HL-60 (cell line): ENCODE measurements at regions not wholly inside any gene's neighbourhood (a gene's known extent, or its start where the extent isn't known, plus 50 kb on each side); places are given as distances from the start of the nearest gene placed in this dataset.

Experiments
- CTCF ChIP-seq: IDR thresholded peaks from one replicate; pipeline ENCODE4 v1.5.1; 2011; ENCODE audit warnings: low read length, control low read depth, inconsistent platforms; ENCODE audit not compliant: insufficient read depth
- GABPA ChIP-seq: IDR thresholded peaks from 2 replicates; pipeline ENCODE4 v1.6.1; 2012; ENCODE audit warnings: low read depth
- POLR2AphosphoS5 ChIP-seq: IDR thresholded peaks from 2 replicates; pipeline ENCODE4 v1.6.1; 2012; ENCODE audit warnings: low read depth

DNA sequence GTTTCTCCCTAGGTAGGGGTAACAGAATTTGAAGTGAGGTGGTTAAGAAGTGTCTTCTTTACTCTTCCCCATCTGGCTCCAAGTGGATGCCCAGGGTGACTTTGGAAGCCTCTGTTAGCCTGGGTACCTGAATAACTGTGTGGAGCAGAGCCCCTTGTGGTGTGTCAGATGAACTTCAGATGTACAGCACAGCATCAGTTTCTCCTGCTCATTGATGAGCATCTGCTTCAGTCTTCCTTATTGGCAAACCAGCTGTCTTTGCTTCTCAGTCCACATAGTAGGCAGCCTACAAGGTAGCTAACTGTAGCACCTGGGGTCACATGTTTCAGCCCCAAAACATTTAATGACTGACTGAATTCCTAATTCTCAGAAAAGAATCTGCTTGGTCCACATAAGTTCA, 56.2 kb upstream of the ATP8B1 start:
- TF ChIP-seq CTCF (peak; percentile 69), GABPA (no peak), POLR2AphosphoS5 (no peak)
